GM19035 (cell line): ENCODE measurements at regions not wholly inside any gene's neighbourhood (a gene's known extent, or its start where the extent isn't known, plus 50 kb on each side); places are given as distances from the start of the nearest gene placed in this dataset.

Source experiments
- ATAC-seq: cut with Tn5 transposase; IDR thresholded peaks from one replicate; pipeline ENCODE4 v1.9.1; 2021; ENCODE audit not compliant: unreplicated experiment

- ATAC-seq, result no peak
These were observed 113.5 kb upstream of the TMEM18 start for GRCh38 chr2:790634-791245.

GRCh38 chr2:790081-790480, 112.9 kb upstream of the TMEM18 start:
- no peak for ATAC-seq

- ATAC-seq, result no peak
These were observed 112.3 kb upstream of the TMEM18 start for GRCh38 chr2:789529-789928.

- ATAC-seq, result no peak
These were observed 111.2 kb upstream of the TMEM18 start for GRCh38 chr2:788227-789032.

GRCh38 chr2:784753-785152, 107.5 kb upstream of the TMEM18 start:
- no peak for ATAC-seq

- no peak for ATAC-seq
These were observed 103.4 kb upstream of the TMEM18 start for GRCh38 chr2:780581-780980.

GRCh38 chr2:780002-780401, 102.8 kb upstream of the TMEM18 start:
- ATAC-seq, result no peak

- ATAC-seq, result no peak
These were observed 101.6 kb upstream of the TMEM18 start for GRCh38 chr2:778731-779350.

GRCh38 chr2:777546-777945, 100.3 kb upstream of the TMEM18 start:
- ATAC-seq, result no peak

- ATAC-seq, result no peak
These were observed 99.8 kb upstream of the TMEM18 start for GRCh38 chr2:777051-777450.

GRCh38 chr2:776487-776886, 99.3 kb upstream of the TMEM18 start:
- ATAC-seq, result no peak

- ATAC-seq, result no peak
These were observed 98.8 kb upstream of the TMEM18 start for GRCh38 chr2:776038-776437.

- ATAC-seq, result no peak
These were observed 97.2 kb upstream of the TMEM18 start for GRCh38 chr2:774436-774835.

- ATAC-seq, result no peak
These were observed 96.3 kb upstream of the TMEM18 start for GRCh38 chr2:773256-774160.

- ATAC-seq, result no peak
These were observed 94.3 kb upstream of the TMEM18 start for GRCh38 chr2:771538-771937.

GRCh38 chr2:770776-771175, 93.6 kb upstream of the TMEM18 start:
- no peak for ATAC-seq

GRCh38 chr2:769771-770170, 92.6 kb upstream of the TMEM18 start:
- ATAC-seq, result no peak

- ATAC-seq, result no peak
These were observed 91.2 kb upstream of the TMEM18 start for GRCh38 chr2:768451-768850.

- no peak for ATAC-seq
These were observed 90.7 kb upstream of the TMEM18 start for GRCh38 chr2:767944-768343.

- no peak for ATAC-seq
These were observed 90.2 kb upstream of the TMEM18 start for GRCh38 chr2:767440-767839.

- no peak for ATAC-seq
These were observed 89.0 kb upstream of the TMEM18 start for GRCh38 chr2:766255-766654.
